Caco-2 (cell line): ENCODE measurements at regions not wholly inside any gene's neighbourhood (a gene's known extent, or its start where the extent isn't known, plus 50 kb on each side); places are given as distances from the start of the nearest gene placed in this dataset.

Experiments
- BruUV-seq: library from RNA; stranded (reverse); fragments of 400-500 nt; replicated peaks from 2 replicates; lab custom pipeline; 2021; lab: Mats Ljungman, UMichigan
- CTCF ChIA-PET: fragments of 300-600 bp; sonication (Branson Sonifier 250); formaldehyde crosslinking; loops from one replicate; lab custom pipeline; 2022; ENCODE audit warnings: antibody characterized with exemption; lab: Charles Lee
- POLR2A ChIA-PET: fragments of 300-600 bp; sonication (Branson Sonifier 250); formaldehyde crosslinking; loops from one replicate; lab custom pipeline; 2022; ENCODE audit warnings: antibody characterized with exemption; lab: Charles Lee
- DNase-seq, 2 experiments: peaks; one replicate each; pipeline versions ENCODE4 v3.0.0 to v3.0.0-alpha.2; 2020 to 2022
- H3K27me3 ChIP-seq: replicated peaks from 2 replicates; pipeline ENCODE4 v1.6.0; 2011; ENCODE audit warnings: low read length; ENCODE audit not compliant: control insufficient read depth, insufficient read depth
- H3K36me3 ChIP-seq: 2 replicates; pipeline ENCODE4 v1.5.1; 2011; ENCODE audit warnings: low read length; ENCODE audit not compliant: control insufficient read depth, insufficient read depth
- H3K4me1 ChIP-seq: fragments of 250-450 bp; sonication (Bioruptor Pico); 2 replicates; pipeline ENCODE4 v1.5.1; 2020; ENCODE audit warnings: mild to moderate bottlenecking
- H3K4me3 ChIP-seq: 2 replicates; pipeline ENCODE4 v1.5.1; 2011; ENCODE audit warnings: low read depth, mild to moderate bottlenecking, control low read depth, low read length
- H3K9me3 ChIP-seq: fragments of 250-450 bp; sonication (Bioruptor Pico); 2 replicates; pipeline ENCODE4 v1.5.1; 2020; ENCODE audit warnings: mild to moderate bottlenecking, moderate library complexity
- H3K27ac Mint-ChIP-seq: one replicate; pipeline ENCODE4 v1.8.0; 2022; ENCODE audit warnings: mixed read lengths; ENCODE audit not compliant: unreplicated experiment
- H3K27me3 Mint-ChIP-seq: one replicate; pipeline ENCODE4 v1.8.0; 2022; ENCODE audit warnings: mixed read lengths; ENCODE audit not compliant: insufficient read depth, unreplicated experiment
- H3K36me3 Mint-ChIP-seq: one replicate; pipeline ENCODE4 v1.8.0; 2022; ENCODE audit warnings: mild to moderate bottlenecking, mixed read lengths; ENCODE audit not compliant: insufficient read depth, unreplicated experiment
- H3K4me1 Mint-ChIP-seq: one replicate; pipeline ENCODE4 v1.8.0; 2022; ENCODE audit warnings: low read depth, mixed read lengths; ENCODE audit not compliant: unreplicated experiment
- H3K4me3 Mint-ChIP-seq: one replicate; pipeline ENCODE4 v1.8.0; 2022; ENCODE audit warnings: mild to moderate bottlenecking, moderate library complexity, mixed read lengths; ENCODE audit not compliant: unreplicated experiment
- H3K9me3 Mint-ChIP-seq: one replicate; pipeline ENCODE4 v1.8.0; 2022; ENCODE audit warnings: mixed read lengths; ENCODE audit not compliant: unreplicated experiment
- intact Hi-C: fragments of 100-400 bp; cut with micrococcal nuclease; formaldehyde crosslinking; loops from one replicate; pipeline ENCODE4 v1.10.0; 2022; ENCODE audit not compliant: unreplicated experiment
- TF ChIP-seq, protein P1 (sequence below), 2 experiments: fragments of 200-600 bp in 1 of 2; IDR thresholded peaks; 1 replicate in 1 of 2; 2 replicates in 1 of 2; pipeline versions ENCODE4 v1.5.1 to v1.8.0; 2011 to 2022; ENCODE audit warnings: antibody characterized with exemption in 1 of 2, control low read depth in 1 of 2, inconsistent platforms in 1 of 2, low read depth in 1 of 2, low read length in 1 of 2, mild to moderate bottlenecking in 1 of 2, moderate library complexity in 1 of 2; ENCODE audit not compliant: insufficient read depth in 1 of 2, severe bottlenecking in 1 of 2, unreplicated experiment in 1 of 2

- no peak overlapping the region for H3K4me3 Mint-ChIP-seq
- intact Hi-C loops: no loop called here
- BruUV-seq: no TSS peak
- H3K27ac Mint-ChIP-seq: no peak overlapping the region
- Histone ChIP-seq H3K9me3 (0 out of 2 replicates have a peak, but pooled peaks cover 3% of the 10 kb centered on the region), H3K4me3 (no peak overlapping the region), H3K27me3 (no peaks in the 10 kb centered on the region), H3K4me1 (no peaks in the 10 kb centered on the region), H3K36me3 (no peaks in the 10 kb centered on the region)
- no peaks in the 10 kb centered on the region for H3K36me3 Mint-ChIP-seq
- H3K4me1 Mint-ChIP-seq: no peaks in the 10 kb centered on the region
- H3K9me3 Mint-ChIP-seq: peaks cover 10% of the 10 kb centered on the region
- no peaks in the 10 kb centered on the region for H3K27me3 Mint-ChIP-seq
- ChIA-PET CTCF (no interaction called here), POLR2A (no interaction called here)
- TF ChIP-seq, protein P1, sequence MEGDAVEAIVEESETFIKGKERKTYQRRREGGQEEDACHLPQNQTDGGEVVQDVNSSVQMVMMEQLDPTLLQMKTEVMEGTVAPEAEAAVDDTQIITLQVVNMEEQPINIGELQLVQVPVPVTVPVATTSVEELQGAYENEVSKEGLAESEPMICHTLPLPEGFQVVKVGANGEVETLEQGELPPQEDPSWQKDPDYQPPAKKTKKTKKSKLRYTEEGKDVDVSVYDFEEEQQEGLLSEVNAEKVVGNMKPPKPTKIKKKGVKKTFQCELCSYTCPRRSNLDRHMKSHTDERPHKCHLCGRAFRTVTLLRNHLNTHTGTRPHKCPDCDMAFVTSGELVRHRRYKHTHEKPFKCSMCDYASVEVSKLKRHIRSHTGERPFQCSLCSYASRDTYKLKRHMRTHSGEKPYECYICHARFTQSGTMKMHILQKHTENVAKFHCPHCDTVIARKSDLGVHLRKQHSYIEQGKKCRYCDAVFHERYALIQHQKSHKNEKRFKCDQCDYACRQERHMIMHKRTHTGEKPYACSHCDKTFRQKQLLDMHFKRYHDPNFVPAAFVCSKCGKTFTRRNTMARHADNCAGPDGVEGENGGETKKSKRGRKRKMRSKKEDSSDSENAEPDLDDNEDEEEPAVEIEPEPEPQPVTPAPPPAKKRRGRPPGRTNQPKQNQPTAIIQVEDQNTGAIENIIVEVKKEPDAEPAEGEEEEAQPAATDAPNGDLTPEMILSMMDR (IDR thresholded peaks at IDR 0.05; ENCODE audit: insufficient read depth in 1 of 2, low read depth in 1 of 2, low read length in 1 of 2, severe bottlenecking in 1 of 2, unreplicated experiment in 1 of 2): no peak
- DNase-seq: no peak
Measured at GRCh38 chr12:87704374-87704773, 324.8 kb downstream of the C12orf50 start.

DNA sequence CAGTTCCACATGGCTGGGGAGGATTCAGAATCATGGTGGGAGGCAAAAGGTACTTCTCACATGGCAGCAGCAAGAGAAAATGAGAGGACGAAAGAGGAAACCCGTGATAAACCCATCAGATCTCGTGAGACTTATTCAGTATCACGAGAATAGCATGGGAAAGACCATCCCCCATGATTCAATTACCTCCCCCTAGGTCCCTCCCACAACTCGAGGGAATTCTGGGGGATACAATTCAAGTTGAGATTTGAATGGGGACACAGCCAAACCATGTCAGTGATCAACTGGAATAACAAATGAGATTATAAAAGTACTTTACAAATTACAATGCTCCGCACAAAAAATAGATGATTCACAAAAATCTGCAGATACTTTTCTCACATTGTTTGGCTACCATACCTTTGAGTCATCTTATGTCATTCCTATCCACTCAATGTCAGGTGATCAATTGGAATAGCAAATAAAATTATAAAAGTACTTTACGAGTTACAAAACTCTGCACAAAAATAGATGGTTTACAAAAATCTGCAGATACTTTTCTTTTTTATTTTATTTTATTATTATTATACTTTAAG lies 338.9 kb downstream of the C12orf50 start:
- DNase-seq: no peak
- Histone ChIP-seq H3K36me3 (no peaks in the 10 kb centered on the region), H3K9me3 (no peaks in the 10 kb centered on the region), H3K4me3 (no peak overlapping the region), H3K4me1 (no peaks in the 10 kb centered on the region), H3K27me3 (no peaks in the 10 kb centered on the region)
- Mint-ChIP-seq H3K4me3 (no peak overlapping the region), H3K36me3 (no peaks in the 10 kb centered on the region), H3K27me3 (no peaks in the 10 kb centered on the region), H3K4me1 (no peaks in the 10 kb centered on the region), H3K27ac (no peak overlapping the region), H3K9me3 (no peaks in the 10 kb centered on the region)
- ChIA-PET POLR2A (no interaction called here), CTCF (no interaction called here)
- TF ChIP-seq, protein P1 (IDR thresholded peaks at IDR 0.05; ENCODE audit: insufficient read depth in 1 of 2, low read depth in 1 of 2, low read length in 1 of 2, severe bottlenecking in 1 of 2, unreplicated experiment in 1 of 2): no peak
- BruUV-seq: no TSS peak
- intact Hi-C loops: no loop called here

- H3K4me1 Mint-ChIP-seq: no peaks in the 10 kb centered on the region
- Histone ChIP-seq H3K27me3 (no peaks in the 10 kb centered on the region), H3K4me3 (no peak overlapping the region), H3K9me3 (no peaks in the 10 kb centered on the region), H3K4me1 (no peaks in the 10 kb centered on the region), H3K36me3 (no peaks in the 10 kb centered on the region)
- POLR2A ChIA-PET: no interaction called here
- CTCF ChIA-PET: no interaction called here
- intact Hi-C loops: no loop called here
- H3K9me3 Mint-ChIP-seq: no peaks in the 10 kb centered on the region
- no peak overlapping the region for H3K27ac Mint-ChIP-seq
- H3K4me3 Mint-ChIP-seq: no peak overlapping the region
- BruUV-seq: no TSS peak
- TF ChIP-seq, protein P1 (IDR thresholded peaks at IDR 0.05; ENCODE audit: insufficient read depth in 1 of 2, low read depth in 1 of 2, low read length in 1 of 2, severe bottlenecking in 1 of 2, unreplicated experiment in 1 of 2): no peak
- H3K36me3 Mint-ChIP-seq: no peaks in the 10 kb centered on the region
- no peaks in the 10 kb centered on the region for H3K27me3 Mint-ChIP-seq
- DNase-seq: no peak
Measured at GRCh38 chr12:87689196-87689595, 340.0 kb downstream of the C12orf50 start.
